Suprapubic skin (tissue), 4 donors: ENCODE measurements at regions not wholly inside any gene's neighbourhood (a gene's known extent, or its start where the extent isn't known, plus 50 kb on each side); places are given as distances from the start of the nearest gene placed in this dataset.

Source experiments
- DNase-seq, 2 donors: peaks; one replicate each; pipeline ENCODE4 v3.0.0-alpha.2; 2019; ENCODE audit warnings: low spot score in 2 of 2
- H3K27ac ChIP-seq: fragments of 200-600 bp; sonication (generic); one replicate; pipeline ENCODE4 v1.5.1; 2019
- H3K27me3 ChIP-seq: fragments of 200-600 bp; sonication (generic); one replicate; pipeline ENCODE4 v1.5.1; 2019
- H3K36me3 ChIP-seq: fragments of 200-600 bp; sonication (generic); one replicate; pipeline ENCODE4 v1.5.1; 2019
- H3K4me1 ChIP-seq: fragments of 200-600 bp; sonication (generic); one replicate; pipeline ENCODE4 v1.5.1; 2019
- H3K4me3 ChIP-seq: fragments of 200-600 bp; sonication (generic); one replicate; pipeline ENCODE4 v1.5.1; 2019; ENCODE audit warnings: mild to moderate bottlenecking
- H3K9me3 ChIP-seq: fragments of 200-600 bp; sonication (generic); one replicate; pipeline ENCODE4 v1.5.1; 2019
- CTCF ChIP-seq, 2 donors: fragments of 200-600 bp in 1 of 2; fragments of 450-650 bp in 1 of 2; sonication (generic) in 1 of 2; IDR thresholded peaks; one replicate each; pipeline ENCODE4 v1.5.1; 2016 to 2019; ENCODE audit warnings: antibody characterized with exemption in 2 of 2, mild to moderate bottlenecking in 1 of 2, moderate library complexity in 1 of 2
- EP300 ChIP-seq: sonication (generic); formaldehyde crosslinking; IDR thresholded peaks from one replicate; pipeline ENCODE4 v1.6.1; 2017; ENCODE audit warnings: antibody characterized with exemption
- POLR2A ChIP-seq, 2 donors: fragments of 450-650 bp; IDR thresholded peaks; one replicate each; pipeline ENCODE4 v1.6.1; 2017; ENCODE audit warnings: antibody characterized with exemption in 2 of 2, mild to moderate bottlenecking in 2 of 2, moderate library complexity in 2 of 2
- POLR2AphosphoS5 ChIP-seq, 3 donors: sonication (generic); formaldehyde crosslinking; IDR thresholded peaks; one replicate each; pipeline ENCODE4 v1.6.1; 2017; ENCODE audit warnings: antibody characterized with exemption in 3 of 3
- WGBS: methylation state at CpG from one replicate; pipeline ENCODE4 v1.1.5; 2018; 5-methylcytosine and 5-hydroxymethylcytosine counted together

GRCh38 chr10:89122433-89123051 is 84.6 kb downstream of the CH25H start:
- Histone ChIP-seq H3K27ac (no peak overlapping the region), H3K27me3 (peaks cover 2% of the 10 kb centered on the region), H3K4me1 (peaks cover 3% of the 10 kb centered on the region), H3K9me3 (no peaks in the 10 kb centered on the region), H3K36me3 (no peaks in the 10 kb centered on the region), H3K4me3 (no peak overlapping the region)
- TF ChIP-seq POLR2AphosphoS5 (IDR thresholded peaks at IDR 0.05) (no peak), CTCF (IDR thresholded peaks at IDR 0.05) (no peak)
- DNase-seq, result no peak
- 54% methylated on average over 4 of the region's 4 CpGs for WGBS

- no peaks in the 10 kb centered on the region for H3K9me3 ChIP-seq
- H3K27me3 ChIP-seq, result peaks cover 2% of the 10 kb centered on the region
- H3K36me3 ChIP-seq, result no peaks in the 10 kb centered on the region
- H3K4me1 ChIP-seq, result peaks cover 9% of the 10 kb centered on the region
- TF ChIP-seq POLR2A (IDR thresholded peaks at IDR 0.05), result no peak
- TF ChIP-seq CTCF (IDR thresholded peaks at IDR 0.05), result no peak
- TF ChIP-seq EP300, result no peak
- no peak for TF ChIP-seq POLR2AphosphoS5 (IDR thresholded peaks at IDR 0.05)
- no peak overlapping the region for H3K4me3 ChIP-seq
- no peak overlapping the region for H3K27ac ChIP-seq
- DNase-seq, result no peak
Observed at GRCh38 chr10:89121764-89122020, 85.4 kb downstream of the CH25H start.

- TF ChIP-seq EP300, result no peak
- TF ChIP-seq CTCF (IDR thresholded peaks at IDR 0.05), result no peak
- no peak for TF ChIP-seq POLR2AphosphoS5 (IDR thresholded peaks at IDR 0.05)
- Histone ChIP-seq H3K4me3 (no peak overlapping the region), H3K4me1 (peaks cover 13% of the 10 kb centered on the region), H3K27me3 (peaks cover 2% of the 10 kb centered on the region), H3K27ac (no peak overlapping the region), H3K9me3 (no peaks in the 10 kb centered on the region), H3K36me3 (no peaks in the 10 kb centered on the region)
- no peak for DNase-seq
- 86% methylated on average over 5 of the region's 5 CpGs for WGBS
Observed at GRCh38 chr10:89120931-89121763, 86.0 kb downstream of the CH25H start.

- H3K9me3 ChIP-seq, result no peaks in the 10 kb centered on the region
- no peaks in the 10 kb centered on the region for H3K36me3 ChIP-seq
- no peak overlapping the region for H3K27ac ChIP-seq
- H3K27me3 ChIP-seq, result peaks cover 2% of the 10 kb centered on the region
- peaks cover 13% of the 10 kb centered on the region for H3K4me1 ChIP-seq
- H3K4me3 ChIP-seq, result no peak overlapping the region
- WGBS, result 100% methylated on average over 1 of the region's 1 CpG
- no peak for DNase-seq
- no peak for TF ChIP-seq POLR2AphosphoS5 (IDR thresholded peaks at IDR 0.05)
Observed at GRCh38 chr10:89119651-89120050, 87.5 kb downstream of the CH25H start.

- DNase-seq, result no peak
- no peak overlapping the region for H3K4me3 ChIP-seq
- no peak overlapping the region for H3K27ac ChIP-seq
- no peak for TF ChIP-seq EP300
- TF ChIP-seq POLR2AphosphoS5 (IDR thresholded peaks at IDR 0.05), result no peak
- H3K27me3 ChIP-seq, result no peaks in the 10 kb centered on the region
- H3K36me3 ChIP-seq, result no peaks in the 10 kb centered on the region
- peaks cover 13% of the 10 kb centered on the region for H3K4me1 ChIP-seq
- no peaks in the 10 kb centered on the region for H3K9me3 ChIP-seq
- WGBS, result 0% methylated on average over 1 of the region's 1 CpG
Observed at GRCh38 chr10:89118091-89118490, 89.0 kb downstream of the CH25H start.

- DNase-seq, result no peak
- Histone ChIP-seq H3K36me3 (no peaks in the 10 kb centered on the region), H3K4me3 (no peak overlapping the region), H3K27ac (no peak overlapping the region), H3K9me3 (no peaks in the 10 kb centered on the region), H3K4me1 (peaks cover 13% of the 10 kb centered on the region), H3K27me3 (no peaks in the 10 kb centered on the region)
- TF ChIP-seq CTCF (IDR thresholded peaks at IDR 0.05) (no peak), POLR2AphosphoS5 (IDR thresholded peaks at IDR 0.05) (no peak), EP300 (no peak), POLR2A (IDR thresholded peaks at IDR 0.05) (no peak)
- WGBS, result 84% methylated on average over 9 of the region's 9 CpGs
Observed at GRCh38 chr10:89115876-89116627, 91.1 kb downstream of the CH25H start.
